Vagina (tissue), 2 donors: ENCODE measurements at regions not wholly inside any gene's neighbourhood (a gene's known extent, or its start where the extent isn't known, plus 50 kb on each side); places are given as distances from the start of the nearest gene placed in this dataset.

Experiments
- POLR2A ChIP-seq, 2 donors: fragments of 450-650 bp; IDR thresholded peaks; one replicate each; pipeline ENCODE4 v1.6.1; 2017; ENCODE audit warnings: antibody characterized with exemption in 2 of 2, mild to moderate bottlenecking in 2 of 2, moderate library complexity in 2 of 2
- POLR2AphosphoS5 ChIP-seq, 2 donors: sonication (generic); formaldehyde crosslinking; IDR thresholded peaks; one replicate each; pipeline ENCODE4 v1.9.0; 2017; ENCODE audit warnings: antibody characterized with exemption in 2 of 2, mild to moderate bottlenecking in 2 of 2, low read depth in 1 of 2; ENCODE audit not compliant: insufficient read depth in 1 of 2
- TF ChIP-seq, protein P1 (sequence below), 3 experiments: fragments of 450-650 bp in 2 of 3; fragments of 200-600 bp in 1 of 3; sonication (generic) in 1 of 3; IDR thresholded peaks; one replicate each; pipeline ENCODE4 v1.5.1; 2017 to 2019; ENCODE audit warnings: antibody characterized with exemption in 3 of 3, mild to moderate bottlenecking in 2 of 3, moderate library complexity in 2 of 3

DNA sequence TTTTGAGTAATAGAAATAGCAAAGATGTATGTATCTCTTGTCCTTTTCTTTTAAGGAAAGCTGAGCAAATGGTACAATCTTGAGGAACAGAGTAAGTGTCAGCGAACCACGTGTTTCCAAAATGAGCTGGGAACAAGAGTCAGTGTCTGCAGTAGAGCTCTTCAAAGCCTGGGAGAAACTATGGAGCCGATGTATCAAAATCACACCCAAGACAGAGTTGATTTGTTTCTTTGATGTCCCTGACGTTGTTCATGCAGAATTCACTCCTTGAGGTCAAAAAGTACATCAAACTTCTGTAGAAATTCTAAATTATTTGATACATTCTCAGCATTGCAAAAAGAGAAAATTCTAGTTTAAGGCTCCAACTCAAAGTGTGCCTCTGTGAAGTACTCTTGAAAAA, 216.5 kb downstream of the SKIDA1 start:
- TF ChIP-seq POLR2AphosphoS5 (IDR thresholded peaks at IDR 0.05; ENCODE audit: insufficient read depth in 1 of 2, low read depth in 1 of 2) (no peak), POLR2A (IDR thresholded peaks at IDR 0.05) (no peak)
- TF ChIP-seq, protein P1, sequence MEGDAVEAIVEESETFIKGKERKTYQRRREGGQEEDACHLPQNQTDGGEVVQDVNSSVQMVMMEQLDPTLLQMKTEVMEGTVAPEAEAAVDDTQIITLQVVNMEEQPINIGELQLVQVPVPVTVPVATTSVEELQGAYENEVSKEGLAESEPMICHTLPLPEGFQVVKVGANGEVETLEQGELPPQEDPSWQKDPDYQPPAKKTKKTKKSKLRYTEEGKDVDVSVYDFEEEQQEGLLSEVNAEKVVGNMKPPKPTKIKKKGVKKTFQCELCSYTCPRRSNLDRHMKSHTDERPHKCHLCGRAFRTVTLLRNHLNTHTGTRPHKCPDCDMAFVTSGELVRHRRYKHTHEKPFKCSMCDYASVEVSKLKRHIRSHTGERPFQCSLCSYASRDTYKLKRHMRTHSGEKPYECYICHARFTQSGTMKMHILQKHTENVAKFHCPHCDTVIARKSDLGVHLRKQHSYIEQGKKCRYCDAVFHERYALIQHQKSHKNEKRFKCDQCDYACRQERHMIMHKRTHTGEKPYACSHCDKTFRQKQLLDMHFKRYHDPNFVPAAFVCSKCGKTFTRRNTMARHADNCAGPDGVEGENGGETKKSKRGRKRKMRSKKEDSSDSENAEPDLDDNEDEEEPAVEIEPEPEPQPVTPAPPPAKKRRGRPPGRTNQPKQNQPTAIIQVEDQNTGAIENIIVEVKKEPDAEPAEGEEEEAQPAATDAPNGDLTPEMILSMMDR (IDR thresholded peaks at IDR 0.05): no peak
